GM10266 (cell line): ENCODE measurements at regions not wholly inside any gene's neighbourhood (a gene's known extent, or its start where the extent isn't known, plus 50 kb on each side); places are given as distances from the start of the nearest gene placed in this dataset.

Source experiments
- DNase-seq: peaks from one replicate; pipeline ENCODE4 v3.0.0; 2012; ENCODE audit errors: extremely low spot score
- CTCF ChIP-seq: IDR thresholded peaks from 2 replicates; pipeline ENCODE4 v1.5.1; 2012; ENCODE audit warnings: mild to moderate bottlenecking, low read depth; ENCODE audit not compliant: control insufficient read depth, insufficient read depth; ENCODE audit errors: missing control alignments

DNA sequence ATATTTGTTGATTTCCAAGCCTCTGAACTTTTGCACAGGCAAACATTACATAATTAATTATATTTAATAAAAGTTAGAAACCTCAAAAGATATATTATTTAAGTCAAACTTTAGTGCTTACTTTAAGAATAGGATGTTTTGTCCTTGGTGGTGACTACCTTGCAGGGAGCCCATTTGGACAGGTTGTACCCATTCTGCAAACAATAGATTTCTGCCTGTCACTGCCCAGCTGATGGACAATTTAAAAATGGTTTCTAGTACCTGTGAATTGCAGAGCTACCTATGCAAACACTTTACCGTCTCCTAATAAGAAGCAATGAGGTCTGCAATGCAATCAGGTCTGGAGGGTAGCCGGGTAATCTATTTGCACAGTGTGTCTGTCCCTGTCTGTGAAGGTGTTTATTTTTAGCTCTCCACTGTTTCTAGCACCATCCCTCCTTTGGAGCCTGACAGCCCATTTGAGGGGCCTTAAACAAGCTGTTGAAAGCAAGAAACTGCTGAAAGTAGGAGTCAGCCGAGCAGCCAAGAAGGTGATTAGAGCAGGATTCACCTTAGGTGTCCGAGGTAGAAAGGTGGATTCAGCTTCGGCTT lies 556.2 kb upstream of the CFAP20DC start:
- DNase-seq = no peak
- TF ChIP-seq CTCF = no peak

DNA sequence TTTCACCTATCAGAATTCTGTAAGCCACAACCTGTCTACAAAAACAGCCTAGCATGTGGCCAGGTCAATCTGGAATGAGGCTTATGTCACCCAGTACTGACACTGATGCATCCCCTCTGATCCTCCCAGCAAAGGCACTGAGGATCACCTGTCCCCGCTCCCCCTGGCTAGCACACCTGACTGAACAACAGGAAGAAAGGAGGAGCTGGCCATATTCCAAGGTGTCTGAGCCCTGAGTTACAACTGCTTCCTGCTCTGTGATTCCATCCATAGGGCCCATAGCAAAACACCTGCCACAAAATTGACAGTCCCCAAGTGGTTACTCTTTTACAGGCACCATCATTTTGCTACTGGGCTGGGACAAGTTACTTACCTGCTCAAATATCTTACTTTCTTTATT lies 555.5 kb upstream of the CFAP20DC start:
- TF ChIP-seq CTCF = no peak
- DNase-seq = no peak

GRCh38 chr3:59601486-59601885 lies 551.7 kb upstream of the CFAP20DC start:
- DNase-seq = no peak
- no peak for TF ChIP-seq CTCF

GRCh38 chr3:59600631-59601030 lies 550.8 kb upstream of the CFAP20DC start:
- TF ChIP-seq CTCF = no peak
- no peak for DNase-seq

DNA sequence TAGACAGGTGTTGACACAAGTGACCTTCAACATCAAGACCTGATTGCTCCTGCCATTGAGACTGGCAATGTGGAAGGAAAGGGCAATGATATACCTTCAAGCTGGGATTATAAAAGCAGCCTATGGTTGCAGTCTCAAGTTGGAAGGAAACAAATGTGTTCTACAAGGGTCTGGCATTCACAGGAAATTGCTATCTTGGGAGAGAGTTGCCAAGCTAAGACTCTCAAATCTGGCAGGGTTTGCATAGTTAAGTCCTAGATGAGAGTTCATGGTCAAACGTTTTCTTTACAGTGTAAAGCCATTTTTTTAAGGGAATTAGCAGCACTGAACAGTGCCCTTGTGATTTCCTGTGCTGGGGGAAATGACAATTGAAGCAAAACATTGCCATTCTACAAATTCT lies 546.9 kb upstream of the CFAP20DC start:
- no peak for TF ChIP-seq CTCF

GRCh38 chr3:59595830-59596229 lies 546.0 kb upstream of the CFAP20DC start:
- TF ChIP-seq CTCF = no peak

More for the DNA sequence above, 546.9 kb upstream of the CFAP20DC start:
- no peak for DNase-seq

DNA sequence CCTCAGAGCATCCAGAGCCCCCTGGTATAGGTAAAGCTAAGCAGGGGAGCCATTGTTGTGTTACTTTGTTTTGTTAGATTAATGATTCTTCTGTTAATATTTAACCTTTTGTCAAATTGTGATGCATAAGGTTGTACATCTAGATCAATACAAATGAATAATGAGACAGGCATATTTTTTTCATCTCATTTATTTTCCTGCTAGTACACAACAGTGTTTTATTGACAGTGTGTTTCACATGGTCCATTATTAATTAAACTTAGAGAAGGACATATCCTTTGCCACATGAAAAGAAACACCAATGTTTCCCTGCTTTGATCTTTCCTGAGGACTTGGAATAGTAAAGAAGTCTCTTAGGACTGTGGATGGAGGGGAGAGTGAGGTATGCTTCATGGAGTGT lies 543.6 kb upstream of the CFAP20DC start:
- no peak for TF ChIP-seq CTCF
- DNase-seq = no peak

More at GRCh38 chr3:59595830-59596229, 546.0 kb upstream of the CFAP20DC start:
- no peak for DNase-seq
